H1 (cell line): ENCODE measurements at regions not wholly inside any gene's neighbourhood (a gene's known extent, or its start where the extent isn't known, plus 50 kb on each side); places are given as distances from the start of the nearest gene placed in this dataset.

ENCODE experiments used
- CTCF ChIA-PET: fragments of 300-600 bp; sonication (Branson Sonifier 250); formaldehyde crosslinking; loops from one replicate; lab custom pipeline; 2021; ENCODE audit not compliant: partially characterized antibody; lab: Charles Lee
- POLR2A ChIA-PET: fragments of 300-600 bp; sonication (Branson Sonifier 250); formaldehyde crosslinking; loops from one replicate; lab custom pipeline; 2021; ENCODE audit warnings: inconsistent platforms; ENCODE audit not compliant: partially characterized antibody; lab: Charles Lee
- DNase-seq, 2 experiments: peaks; one replicate each; pipeline versions ENCODE4 v3.0.0 to v3.0.0-alpha.2; 2010 to 2022; ENCODE audit warnings: low spot score in 2 of 2, low read depth in 1 of 2, mixed read lengths in 1 of 2
- FAIRE-seq: peaks from 2 replicates; lab custom pipeline; 2011; peaks lifted over from hg19 to GRCh38; lab: Jason Lieb, UNC
- H2AFZ ChIP-seq: 2 replicates; pipeline ENCODE4 v1.8.1; 2012; ENCODE audit warnings: low read length, inconsistent platforms
- H2AK5ac ChIP-seq: 2 replicates; pipeline ENCODE4 v1.6.1; 2013; ENCODE audit warnings: low read depth, low read length
- H2BK120ac ChIP-seq: replicated peaks from 2 replicates; pipeline ENCODE3; 2013; ENCODE audit warnings: low read depth, low read length, inconsistent platforms
- H2BK12ac ChIP-seq: 2 replicates; pipeline ENCODE4 v1.6.1; 2013; ENCODE audit warnings: low read depth, low read length
- H2BK15ac ChIP-seq: 2 replicates; pipeline ENCODE4 v1.6.1; 2013; ENCODE audit warnings: low read length
- H2BK20ac ChIP-seq: 2 replicates; pipeline ENCODE4 v1.6.1; 2013; ENCODE audit warnings: low read length
- H2BK5ac ChIP-seq: 2 replicates; pipeline ENCODE4 v1.6.1; 2013; ENCODE audit warnings: low read depth, low read length
- H3K14ac ChIP-seq: 2 replicates; pipeline ENCODE4 v1.6.1; 2013; ENCODE audit warnings: inconsistent platforms; ENCODE audit not compliant: insufficient read length
- H3K18ac ChIP-seq: 2 replicates; pipeline ENCODE4 v1.6.1; 2013; ENCODE audit warnings: low read length; ENCODE audit errors: extremely low read depth
- H3K23ac ChIP-seq: 2 replicates; pipeline ENCODE4 v1.6.1; 2013; ENCODE audit warnings: inconsistent platforms; ENCODE audit not compliant: insufficient read length
- H3K23me2 ChIP-seq: 2 replicates; pipeline ENCODE4 v1.6.1; 2013; ENCODE audit warnings: low read depth, low read length
- H3K27ac ChIP-seq: 2 replicates; pipeline ENCODE4 v1.6.1; 2011; ENCODE audit warnings: low read depth, low read length, inconsistent platforms
- H3K27me3 ChIP-seq, 4 experiments: replicated peaks in 1 of 4; 1 replicate in 1 of 4; 2 replicates in 3 of 4; pipeline versions ENCODE4 v1.6.1 to v1.8.1; 2011 to 2013; ENCODE audit warnings: low read length in 3 of 4, mild to moderate bottlenecking in 3 of 4, inconsistent platforms in 2 of 4, mixed read lengths in 2 of 4, moderate library complexity in 1 of 4; ENCODE audit not compliant: control insufficient read depth in 3 of 4, insufficient read depth in 3 of 4; ENCODE audit errors: extremely low read depth in 1 of 4
- H3K36me3 ChIP-seq, 4 experiments: 2 replicates each; pipeline versions ENCODE4 v1.6.1 to v1.8.1; 2011 to 2013; ENCODE audit warnings: mild to moderate bottlenecking in 4 of 4, low read length in 3 of 4, moderate library complexity in 2 of 4, control low read depth in 1 of 4, inconsistent platforms in 1 of 4; ENCODE audit not compliant: insufficient read depth in 4 of 4, control insufficient read depth in 2 of 4
- H3K4ac ChIP-seq: replicated peaks from 2 replicates; pipeline ENCODE3; 2013; ENCODE audit warnings: low read length, low read depth, mixed read lengths, inconsistent platforms; ENCODE audit not compliant: insufficient read length
- H3K4me1 ChIP-seq, 4 experiments: replicated peaks in 1 of 4; 1 replicate in 1 of 4; 2 replicates in 3 of 4; pipeline versions ENCODE4 v1.6.1 to v1.8.1; 2011 to 2013; ENCODE audit warnings: low read length in 3 of 4, inconsistent platforms in 2 of 4, mixed read lengths in 1 of 4; ENCODE audit not compliant: insufficient read depth in 4 of 4, control insufficient read depth in 3 of 4
- H3K4me2 ChIP-seq, 2 experiments: 2 replicates each; pipeline versions ENCODE4 v1.6.1 to v1.8.1; 2011 to 2013; ENCODE audit warnings: low read depth in 2 of 2, low read length in 2 of 2, control low read depth in 1 of 2, inconsistent platforms in 1 of 2, mild to moderate bottlenecking in 1 of 2; ENCODE audit not compliant: insufficient read depth in 1 of 2
- H3K4me3 ChIP-seq, 4 experiments: fragments of 200-600, 300-600 bp in 1 of 4; sonication (generic), shearing (Covaris generic), sonication (Bioruptor Twin) in 1 of 4; 2 replicates each; pipeline versions ENCODE4 v1.5.1 to v1.8.1; 2011 to 2016; ENCODE audit warnings: low read length in 4 of 4, low read depth in 3 of 4, control low read depth in 2 of 4, inconsistent platforms in 2 of 4, mild to moderate bottlenecking in 2 of 4, mixed read lengths in 1 of 4, moderate library complexity in 1 of 4; ENCODE audit not compliant: insufficient read depth in 2 of 4; ENCODE audit errors: extremely low read depth in 1 of 4
- H3K56ac ChIP-seq: replicated peaks from 2 replicates; pipeline ENCODE3; 2013; ENCODE audit warnings: low read depth, mild to moderate bottlenecking, mixed read lengths, low read length, inconsistent platforms; ENCODE audit not compliant: insufficient read length
- H3K79me1 ChIP-seq: 2 replicates; pipeline ENCODE4 v1.6.1; 2013; ENCODE audit warnings: low read depth, low read length, control low read depth
- H3K79me2 ChIP-seq, 2 experiments: 2 replicates each; pipeline versions ENCODE4 v1.6.1 to v1.8.1; 2012 to 2013; ENCODE audit warnings: low read length in 2 of 2, mild to moderate bottlenecking in 2 of 2, inconsistent platforms in 1 of 2; ENCODE audit not compliant: insufficient read depth in 2 of 2, control insufficient read depth in 1 of 2
- H3K9ac ChIP-seq, 4 experiments: replicated peaks in 1 of 4; 1 replicate in 1 of 4; 2 replicates in 3 of 4; pipeline versions ENCODE4 v1.6.1 to v1.8.1; 2011 to 2013; ENCODE audit warnings: low read depth in 3 of 4, low read length in 3 of 4, control low read depth in 2 of 4, mild to moderate bottlenecking in 2 of 4, moderate library complexity in 2 of 4, inconsistent platforms in 1 of 4; ENCODE audit errors: extremely low read depth in 1 of 4
- H3K9me3 ChIP-seq, 2 experiments: 2 replicates each; pipeline versions ENCODE4 v1.6.1 to v1.8.1; 2012 to 2013; ENCODE audit warnings: mild to moderate bottlenecking in 2 of 2, moderate library complexity in 2 of 2, control low read depth in 1 of 2, inconsistent platforms in 1 of 2, low read depth in 1 of 2, low read length in 1 of 2, mixed read lengths in 1 of 2; ENCODE audit not compliant: insufficient read depth in 2 of 2
- H4K20me1 ChIP-seq, 2 experiments: replicated peaks in 1 of 2; 2 replicates each; pipeline versions ENCODE3 to v1.8.1; 2011 to 2013; ENCODE audit warnings: inconsistent platforms in 2 of 2, low read length in 2 of 2, mild to moderate bottlenecking in 1 of 2; ENCODE audit not compliant: insufficient read depth in 2 of 2, control insufficient read depth in 1 of 2
- H4K5ac ChIP-seq: 2 replicates; pipeline ENCODE4 v1.6.1; 2013; ENCODE audit warnings: low read length, low read depth, mixed read lengths, inconsistent platforms; ENCODE audit not compliant: insufficient read length
- H4K8ac ChIP-seq: 2 replicates; pipeline ENCODE4 v1.8.0; 2013; ENCODE audit warnings: mild to moderate bottlenecking, moderate library complexity, low read length, inconsistent platforms; ENCODE audit not compliant: insufficient read depth; ENCODE audit errors: extremely low read depth
- H4K91ac ChIP-seq: replicated peaks from 2 replicates; pipeline ENCODE3; 2013; ENCODE audit warnings: low read length, mixed read lengths, inconsistent platforms; ENCODE audit not compliant: insufficient read length
- BRCA1 ChIP-seq: IDR thresholded peaks from 2 replicates; pipeline ENCODE4 v1.6.1; 2012; ENCODE audit warnings: low read depth, low read length, improper control_type of control experiment
- CBX8 ChIP-seq: fragments of 300-800, 300-1000 bp; sonication (generic); IDR thresholded peaks from 2 replicates; pipeline ENCODE4 v1.7.1; 2016; ENCODE audit warnings: low read depth, low read length, borderline replicate concordance
- CTCF ChIP-seq, 3 experiments: IDR thresholded peaks; 1 replicate in 2 of 3; 2 replicates in 1 of 3; pipeline versions ENCODE4 v1.5.1 to v1.6.1; 2011; ENCODE audit warnings: low read length in 3 of 3, mild to moderate bottlenecking in 3 of 3, inconsistent platforms in 2 of 3, low read depth in 1 of 3, moderate library complexity in 1 of 3; ENCODE audit not compliant: insufficient read depth in 1 of 3; ENCODE audit errors: control extremely low read depth in 1 of 3
- GTF2F1 ChIP-seq: IDR thresholded peaks from 2 replicates; pipeline ENCODE4 v1.6.1; 2012; ENCODE audit warnings: low read depth, low read length, improper control_type of control experiment, borderline replicate concordance
- HDAC2 ChIP-seq, 2 experiments: fragments of 300-600 bp in 1 of 2; sonication (generic) in 1 of 2; IDR thresholded peaks; 2 replicates each; pipeline ENCODE4 v1.6.1; 2011 to 2012; ENCODE audit warnings: low read depth in 2 of 2, low read length in 2 of 2, mild to moderate bottlenecking in 2 of 2, moderate library complexity in 2 of 2, borderline replicate concordance in 1 of 2, inconsistent platforms in 1 of 2
- RAD21 ChIP-seq, 2 experiments: IDR thresholded peaks in 1 of 2; conservative IDR thresholded peaks in 1 of 2; 2 replicates each; pipeline ENCODE4 v1.6.1; 2011; ENCODE audit warnings: low read depth in 2 of 2, low read length in 2 of 2, improper control_type of control experiment in 1 of 2, inconsistent platforms in 1 of 2, mild to moderate bottlenecking in 1 of 2, moderate library complexity in 1 of 2
- RFX5 ChIP-seq: IDR thresholded peaks from 2 replicates; pipeline ENCODE4 v1.6.1; 2011; ENCODE audit warnings: low read depth, low read length, improper control_type of control experiment, borderline replicate concordance
- SUZ12 ChIP-seq: fragments of 200-600 bp; sonication (generic); IDR thresholded peaks from 2 replicates; pipeline ENCODE4 v1.6.1; 2012; ENCODE audit warnings: mild to moderate bottlenecking, inconsistent platforms, low read length, moderate library complexity, mixed read lengths
- TAF1 ChIP-seq: IDR thresholded peaks from 2 replicates; pipeline ENCODE4 v1.6.1; 2011; ENCODE audit warnings: mild to moderate bottlenecking, low read depth, low read length
- ZNF274 ChIP-seq: IDR thresholded peaks from 2 replicates; pipeline ENCODE4 v1.7.0; 2012; ENCODE audit warnings: low read length, borderline replicate concordance; ENCODE audit errors: extremely low read depth
- WGBS, 2 experiments: shearing (Covaris generic) in 1 of 2; methylation state at CpG; one replicate each; pipeline versions ENCODE4 v1.1.6 to v1.1.7; 2013 to 2015; ENCODE audit warnings: low lambda C conversion rate in 2 of 2, mixed read lengths in 2 of 2, inconsistent platforms in 1 of 2, low coverage in 1 of 2, missing lambda C conversion rate in 1 of 2; ENCODE audit not compliant: insufficient replicate concordance in 2 of 2, insufficient coverage in 1 of 2, insufficient read length in 1 of 2; ENCODE audit errors: extremely low coverage in 1 of 2, missing lambda C conversion rate in 1 of 2; 5-methylcytosine and 5-hydroxymethylcytosine counted together

- Histone ChIP-seq H3K18ac (no peak overlapping the region; the same call in 1 of the 2 replicates), H2BK5ac (no peak overlapping the region), H2AK5ac (no peak overlapping the region), H2BK15ac (peak overlapping the region; percentile 31; the same call in 1 of the 2 replicates), H4K8ac (no peak overlapping the region), H3K27ac (no peak overlapping the region), H2BK12ac (peak overlapping the region; percentile 52; the same call in 1 of the 2 replicates), H4K20me1 (no peaks in the 10 kb centered on the region), H3K4ac (no peak overlapping the region), H3K23ac (no peak overlapping the region), H3K56ac (no peak overlapping the region), H3K27me3 (no peaks in the 10 kb centered on the region), H3K4me3 (peak overlapping the region in 1 of 4 experiments; percentile 62; a peak in 1 of 8 replicates), H3K9me3 (no peaks in the 10 kb centered on the region)
- POLR2A ChIA-PET, result interaction anchor here (0.7 to 1.8 kb wide), 4 partner anchors 25 to 103 kb away, joined by 4 to 6 read pairs (median 4); no protein-coding TSS in a partner anchor
- no peak for FAIRE-seq
- CTCF ChIA-PET, result interaction anchor here (0.6 to 2.0 kb wide), 6 partner anchors 18 to 683 kb away, joined by 3 to 6 read pairs (median 3); no protein-coding TSS in a partner anchor
- 67% methylated on average over 6 of the region's 6 CpGs; no CpG with 5 or more reads in 1 of the 2 experiments for WGBS, 2 experiments
- no peak for DNase-seq
- TF ChIP-seq TAF1 (no peak), BRCA1 (no peak), GTF2F1 (no peak), HDAC2 (IDR thresholded peaks at IDR 0.05; ENCODE audit: borderline replicate concordance in 1 of 2, low read depth in 2 of 2, low read length in 2 of 2) (no peak), RAD21 (IDR thresholded peaks at IDR 0.05 in 1 of 2, conservative IDR thresholded peaks at IDR 0.05 in 1 of 2; ENCODE audit: low read depth in 2 of 2, low read length in 2 of 2) (peak in 1 of 2 experiments; percentile 23; a peak in 1 of 4 replicates), CTCF (IDR thresholded peaks at IDR 0.05; ENCODE audit: control extremely low read depth in 1 of 3, insufficient read depth in 1 of 3, low read depth in 1 of 3, low read length in 3 of 3) (peak in 2 of 3 experiments; percentile 4 to 24; a peak in 2 of 4 replicates), CBX8 (no peak), SUZ12 (no peak), RFX5 (no peak), ZNF274 (no peak)
- TF ChIP-seq, all 59 proteins: peak for 2
- no peaks in the 10 kb centered on the region for H3K79me2 ChIP-seq
- peaks cover 1 to 11% (median 7%) of the 10 kb centered on the region in 4 experiments; a peak in 3 of 7 replicates for H3K4me1 ChIP-seq
- no peak overlapping the region for H3K14ac ChIP-seq
- H3K79me1 ChIP-seq, result no peaks in the 10 kb centered on the region
- H2BK120ac ChIP-seq, result no peak overlapping the region
- peak overlapping the region; percentile 60 to 71; a peak in 2 of 4 replicates for H3K4me2 ChIP-seq
- H3K36me3 ChIP-seq, result no peaks in the 10 kb centered on the region
- H4K91ac ChIP-seq, result no peak overlapping the region
- H3K9ac ChIP-seq, result no peak overlapping the region
- no peak overlapping the region for H4K5ac ChIP-seq
- no peak overlapping the region for H2BK20ac ChIP-seq
- peak overlapping the region; percentile 74; the same call in 1 of the 2 replicates for H2AFZ ChIP-seq
- H3K23me2 ChIP-seq, result no peaks in the 10 kb centered on the region; the same call in 1 of the 2 replicates
Observed at GRCh38 chr20:53660947-53661381, 67.3 kb upstream of the ZNF217 start.
